ENCODE measurements at regions not wholly inside any gene's neighbourhood (a gene's known extent, or its start where the extent isn't known, plus 50 kb on each side); places are given as distances from the start of the nearest gene placed in this dataset.
"Not testable (repeated sequence)": the region's sequence is repeated elsewhere in the genome, so short reads cannot be mapped to it uniquely, and the experiment has no call there.

DNA sequence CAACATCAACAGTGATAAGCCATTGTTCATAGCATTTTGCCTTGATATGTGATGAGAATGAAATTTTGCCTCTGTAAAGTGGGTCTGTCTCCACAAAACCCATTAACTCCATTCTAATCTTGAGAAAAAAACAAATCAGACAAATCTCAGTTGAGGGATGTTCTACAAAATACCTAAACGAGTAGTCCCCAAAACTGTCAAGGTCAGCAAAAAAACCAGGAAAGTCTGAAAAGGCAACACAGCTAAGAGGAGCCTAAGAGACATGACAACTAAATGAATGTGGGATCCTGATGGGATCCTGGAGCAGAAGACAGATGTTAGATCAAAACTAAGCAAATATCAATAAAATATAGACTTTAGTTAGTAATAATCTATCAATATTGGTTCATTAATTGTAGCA lies 431.6 kb upstream of the SPTLC3 start:
- no peak for TF ChIP-seq EZH2 (IDR thresholded peaks at IDR 0.05; ENCODE audit: low read length, missing control alignments)
- TF ChIP-seq, protein P1, sequence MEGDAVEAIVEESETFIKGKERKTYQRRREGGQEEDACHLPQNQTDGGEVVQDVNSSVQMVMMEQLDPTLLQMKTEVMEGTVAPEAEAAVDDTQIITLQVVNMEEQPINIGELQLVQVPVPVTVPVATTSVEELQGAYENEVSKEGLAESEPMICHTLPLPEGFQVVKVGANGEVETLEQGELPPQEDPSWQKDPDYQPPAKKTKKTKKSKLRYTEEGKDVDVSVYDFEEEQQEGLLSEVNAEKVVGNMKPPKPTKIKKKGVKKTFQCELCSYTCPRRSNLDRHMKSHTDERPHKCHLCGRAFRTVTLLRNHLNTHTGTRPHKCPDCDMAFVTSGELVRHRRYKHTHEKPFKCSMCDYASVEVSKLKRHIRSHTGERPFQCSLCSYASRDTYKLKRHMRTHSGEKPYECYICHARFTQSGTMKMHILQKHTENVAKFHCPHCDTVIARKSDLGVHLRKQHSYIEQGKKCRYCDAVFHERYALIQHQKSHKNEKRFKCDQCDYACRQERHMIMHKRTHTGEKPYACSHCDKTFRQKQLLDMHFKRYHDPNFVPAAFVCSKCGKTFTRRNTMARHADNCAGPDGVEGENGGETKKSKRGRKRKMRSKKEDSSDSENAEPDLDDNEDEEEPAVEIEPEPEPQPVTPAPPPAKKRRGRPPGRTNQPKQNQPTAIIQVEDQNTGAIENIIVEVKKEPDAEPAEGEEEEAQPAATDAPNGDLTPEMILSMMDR (conservative IDR thresholded peaks at IDR 0.05 in 1 of 2, IDR thresholded peaks at IDR 0.05 in 1 of 2; ENCODE audit: low read depth in 1 of 2, low read length in 2 of 2) = no peak
- no peak for DNase-seq (ENCODE audit: low read depth in 2 of 2)

DNA sequence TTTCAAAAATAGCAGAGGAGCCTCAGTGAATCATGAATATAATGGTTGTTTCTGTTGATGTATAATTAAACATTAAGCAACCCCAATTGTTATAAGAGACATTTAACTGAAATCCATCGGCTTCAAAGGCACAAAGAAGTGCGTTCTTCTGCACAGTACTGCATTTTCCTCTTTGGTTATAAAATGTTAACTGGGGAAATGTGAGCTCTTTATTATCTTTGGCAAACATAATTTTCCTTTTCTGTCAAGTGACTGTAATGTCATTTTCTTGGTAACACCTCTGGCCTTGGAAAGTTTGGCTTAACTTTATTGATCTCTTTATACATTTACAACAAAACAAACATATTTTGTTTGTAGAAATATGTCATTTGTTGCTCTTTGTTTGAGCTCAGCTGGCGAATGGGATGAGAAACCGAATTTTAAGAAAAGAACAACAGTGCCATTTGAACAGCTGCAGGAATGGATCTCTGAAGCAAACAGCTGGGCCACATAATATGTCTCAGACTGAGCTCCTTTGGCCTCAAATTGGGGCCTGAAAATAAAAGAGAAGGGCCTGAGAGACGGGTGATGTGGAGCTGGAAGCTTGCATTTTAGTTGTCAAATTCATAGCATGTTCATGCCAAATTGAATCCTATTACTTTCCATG lies 427.0 kb upstream of the SPTLC3 start:
- no peak for TF ChIP-seq EZH2 (IDR thresholded peaks at IDR 0.05; ENCODE audit: low read length, missing control alignments)
- TF ChIP-seq, protein P1 (conservative IDR thresholded peaks at IDR 0.05 in 1 of 2, IDR thresholded peaks at IDR 0.05 in 1 of 2; ENCODE audit: low read depth in 1 of 2, low read length in 2 of 2) = no peak

More for the DNA sequence above, 431.6 kb upstream of the SPTLC3 start:
- no peak overlapping the region for H3K9ac ChIP-seq (ENCODE audit: insufficient read depth, low read length)
- no peaks in the 10 kb centered on the region for H3K36me3 ChIP-seq (ENCODE audit: control insufficient read depth, insufficient read depth, low read length)
- H3K27me3 ChIP-seq (ENCODE audit: control insufficient read depth, insufficient read depth, low read length) = no peaks in the 10 kb centered on the region
- no peak overlapping the region for H3K4me2 ChIP-seq (ENCODE audit: extremely low read depth, insufficient read depth, low read length)
- H4K20me1 ChIP-seq (ENCODE audit: control insufficient read depth, extremely low read depth, insufficient read depth, low read length) = no peaks in the 10 kb centered on the region
- H3K9me3 ChIP-seq (ENCODE audit: control insufficient read depth, insufficient read depth, low read depth, low read length) = no peaks in the 10 kb centered on the region
- H3K4me3 ChIP-seq (replicated peaks in 1 of 4; ENCODE audit: control extremely low read depth in 1 of 4, insufficient read depth in 1 of 4, low read depth in 3 of 4, low read length in 4 of 4) = no peak overlapping the region
- no peak overlapping the region for H2AFZ ChIP-seq (ENCODE audit: low read length)
- H3K79me2 ChIP-seq (ENCODE audit: control insufficient read depth, insufficient read depth, low read length) = no peaks in the 10 kb centered on the region
- H3K4me1 ChIP-seq (ENCODE audit: control insufficient read depth, extremely low read depth, insufficient read depth, low read length) = no peaks in the 10 kb centered on the region
- no peak overlapping the region for H3K27ac ChIP-seq (ENCODE audit: insufficient read depth, low read length)

DNA sequence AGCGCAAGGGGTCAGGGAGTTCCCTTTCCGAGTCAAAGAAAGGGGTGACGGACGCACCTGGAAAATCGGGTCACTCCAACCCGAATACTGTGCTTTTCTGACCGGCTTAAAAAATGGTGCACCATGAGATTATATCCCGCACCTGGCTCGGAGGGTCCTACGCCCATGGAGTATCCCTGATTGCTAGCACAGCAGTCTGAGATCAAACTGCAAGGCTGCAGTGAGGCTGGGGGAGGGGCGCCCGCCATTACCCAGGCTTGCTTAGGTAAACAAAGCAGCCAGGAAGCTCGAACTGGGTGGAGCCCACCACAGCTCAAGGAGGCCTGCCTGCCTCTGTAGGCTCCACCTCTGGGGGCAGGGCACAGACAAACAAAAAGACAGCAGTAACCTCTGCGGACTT lies 426.1 kb upstream of the SPTLC3 start:
- not testable (repeated sequence) for H3K79me2 ChIP-seq (ENCODE audit: control insufficient read depth, insufficient read depth, low read length); H2AFZ ChIP-seq (ENCODE audit: low read length); H3K9ac ChIP-seq (ENCODE audit: insufficient read depth, low read length); H4K20me1 ChIP-seq (ENCODE audit: control insufficient read depth, extremely low read depth, insufficient read depth, low read length); H3K9me3 ChIP-seq (ENCODE audit: control insufficient read depth, insufficient read depth, low read depth, low read length); H3K27ac ChIP-seq (ENCODE audit: insufficient read depth, low read length); H3K4me1 ChIP-seq (ENCODE audit: control insufficient read depth, extremely low read depth, insufficient read depth, low read length); H3K4me2 ChIP-seq (ENCODE audit: extremely low read depth, insufficient read depth, low read length); H3K27me3 ChIP-seq (ENCODE audit: control insufficient read depth, insufficient read depth, low read length); H3K36me3 ChIP-seq (ENCODE audit: control insufficient read depth, insufficient read depth, low read length); H3K4me3 ChIP-seq (replicated peaks in 1 of 4; ENCODE audit: control extremely low read depth in 1 of 4, insufficient read depth in 1 of 4, low read depth in 3 of 4, low read length in 4 of 4); DNase-seq (ENCODE audit: low read depth in 2 of 2)

More for the DNA sequence above, 427.0 kb upstream of the SPTLC3 start:
- no peak for DNase-seq (ENCODE audit: low read depth in 2 of 2)
- no peak overlapping the region for H2AFZ ChIP-seq (ENCODE audit: low read length)
- H3K9ac ChIP-seq (ENCODE audit: insufficient read depth, low read length) = no peak overlapping the region
- no peak overlapping the region for H3K4me3 ChIP-seq (replicated peaks in 1 of 4; ENCODE audit: control extremely low read depth in 1 of 4, insufficient read depth in 1 of 4, low read depth in 3 of 4, low read length in 4 of 4)
- no peaks in the 10 kb centered on the region for H4K20me1 ChIP-seq (ENCODE audit: control insufficient read depth, extremely low read depth, insufficient read depth, low read length)
- H3K4me2 ChIP-seq (ENCODE audit: extremely low read depth, insufficient read depth, low read length) = no peak overlapping the region
- H3K79me2 ChIP-seq (ENCODE audit: control insufficient read depth, insufficient read depth, low read length) = no peaks in the 10 kb centered on the region
- H3K9me3 ChIP-seq (ENCODE audit: control insufficient read depth, insufficient read depth, low read depth, low read length) = no peaks in the 10 kb centered on the region
- no peaks in the 10 kb centered on the region for H3K36me3 ChIP-seq (ENCODE audit: control insufficient read depth, insufficient read depth, low read length)
- no peak overlapping the region for H3K27ac ChIP-seq (ENCODE audit: insufficient read depth, low read length)
- no peaks in the 10 kb centered on the region for H3K4me1 ChIP-seq (ENCODE audit: control insufficient read depth, extremely low read depth, insufficient read depth, low read length)
- no peaks in the 10 kb centered on the region for H3K27me3 ChIP-seq (ENCODE audit: control insufficient read depth, insufficient read depth, low read length)
